ENCODE measurements at regions not wholly inside any gene's neighbourhood (a gene's known extent, or its start where the extent isn't known, plus 50 kb on each side); places are given as distances from the start of the nearest gene placed in this dataset.

- no peaks in the 10 kb centered on the region for H3K36me3 ChIP-seq
- no peak for DNase-seq (ENCODE audit: low spot score)
- no peak for TF ChIP-seq CTCF (IDR thresholded peaks at IDR 0.05)
Observed at GRCh38 chr6:74677463-74677862, 528.4 kb downstream of the COL12A1 start.

GRCh38 chr6:74676906-74677305, 528.9 kb downstream of the COL12A1 start:
- TF ChIP-seq CTCF (IDR thresholded peaks at IDR 0.05): no peak
- H3K36me3 ChIP-seq: no peaks in the 10 kb centered on the region
- H3K4me3 ChIP-seq: no peak overlapping the region
- no peak overlapping the region for H3K27ac ChIP-seq
- no peaks in the 10 kb centered on the region for H3K4me1 ChIP-seq
- no peak for DNase-seq (ENCODE audit: low spot score)
- H3K9me3 ChIP-seq: no peaks in the 10 kb centered on the region
- H3K27me3 ChIP-seq: no peaks in the 10 kb centered on the region

More at GRCh38 chr6:74677463-74677862, 528.4 kb downstream of the COL12A1 start:
- Histone ChIP-seq H3K4me1 (no peaks in the 10 kb centered on the region), H3K9me3 (no peaks in the 10 kb centered on the region), H3K27ac (no peak overlapping the region), H3K27me3 (no peaks in the 10 kb centered on the region), H3K4me3 (no peak overlapping the region)

GRCh38 chr6:74674377-74674776, 531.5 kb downstream of the COL12A1 start:
- Histone ChIP-seq H3K4me3 (no peak overlapping the region), H3K27ac (no peak overlapping the region), H3K36me3 (no peaks in the 10 kb centered on the region), H3K9me3 (no peaks in the 10 kb centered on the region), H3K27me3 (no peaks in the 10 kb centered on the region), H3K4me1 (no peaks in the 10 kb centered on the region)
- DNase-seq (ENCODE audit: low spot score): no peak
- TF ChIP-seq CTCF (IDR thresholded peaks at IDR 0.05): no peak

- no peaks in the 10 kb centered on the region for H3K9me3 ChIP-seq
- DNase-seq (ENCODE audit: low spot score): no peak
- TF ChIP-seq CTCF (IDR thresholded peaks at IDR 0.05): no peak
- no peaks in the 10 kb centered on the region for H3K27me3 ChIP-seq
- H3K4me1 ChIP-seq: no peaks in the 10 kb centered on the region
- no peak overlapping the region for H3K27ac ChIP-seq
- H3K4me3 ChIP-seq: no peak overlapping the region
- no peaks in the 10 kb centered on the region for H3K36me3 ChIP-seq
Observed at GRCh38 chr6:74671558-74672025, 534.3 kb downstream of the COL12A1 start.

GRCh38 chr6:74658391-74658790, 547.5 kb downstream of the COL12A1 start:
- H3K9me3 ChIP-seq: no peaks in the 10 kb centered on the region

More at GRCh38 chr6:74658391-74658790, 547.5 kb downstream of the COL12A1 start:
- Histone ChIP-seq H3K27me3 (no peaks in the 10 kb centered on the region), H3K4me3 (no peak overlapping the region), H3K4me1 (no peaks in the 10 kb centered on the region), H3K27ac (no peak overlapping the region), H3K36me3 (no peaks in the 10 kb centered on the region)
- no peak for DNase-seq (ENCODE audit: low spot score)
- no peak for TF ChIP-seq CTCF (IDR thresholded peaks at IDR 0.05)
